Muscle layer of duodenum (tissue), 2 donors: ENCODE measurements at regions not wholly inside any gene's neighbourhood (a gene's known extent, or its start where the extent isn't known, plus 50 kb on each side); places are given as distances from the start of the nearest gene placed in this dataset.

Experiments
- H3K27ac ChIP-seq: one replicate; pipeline ENCODE4 v1.7.0; 2013; ENCODE audit warnings: mild to moderate bottlenecking, low read length
- H3K27me3 ChIP-seq: one replicate; pipeline ENCODE4 v1.7.0; 2013; ENCODE audit warnings: low read depth, mild to moderate bottlenecking, control low read depth, low read length
- H3K36me3 ChIP-seq, 2 donors: one replicate each; pipeline ENCODE4 v1.7.0; 2013; ENCODE audit warnings: low read length in 2 of 2, control low read depth in 1 of 2, mild to moderate bottlenecking in 1 of 2; ENCODE audit not compliant: insufficient read depth in 2 of 2, control insufficient read depth in 1 of 2
- H3K4me1 ChIP-seq, 2 donors: one replicate each; pipeline ENCODE4 v1.7.0; 2013; ENCODE audit warnings: low read length in 2 of 2, mild to moderate bottlenecking in 2 of 2, control low read depth in 1 of 2, moderate library complexity in 1 of 2; ENCODE audit not compliant: insufficient read depth in 2 of 2, control insufficient read depth in 1 of 2
- H3K4me3 ChIP-seq, 2 donors: one replicate each; pipeline ENCODE4 v1.7.0; 2013; ENCODE audit warnings: low read length in 2 of 2, low read depth in 1 of 2, mild to moderate bottlenecking in 1 of 2
- H3K9me3 ChIP-seq, 2 donors: one replicate each; pipeline ENCODE4 v1.7.0; 2013; ENCODE audit warnings: low read length in 2 of 2, control low read depth in 1 of 2, mild to moderate bottlenecking in 1 of 2; ENCODE audit not compliant: control insufficient read depth in 1 of 2
- donor health status: healthy.

- no peaks in the 10 kb centered on the region for H3K27me3 ChIP-seq
- H3K4me3 ChIP-seq: no peak overlapping the region
- H3K4me1 ChIP-seq: no peaks in the 10 kb centered on the region
- no peaks in the 10 kb centered on the region for H3K9me3 ChIP-seq
- no peaks in the 10 kb centered on the region for H3K36me3 ChIP-seq
- H3K27ac ChIP-seq: no peak overlapping the region
Observed at GRCh38 chr14:25800841-25801240, 750.9 kb upstream of the STXBP6 start.

- H3K4me1 ChIP-seq: no peaks in the 10 kb centered on the region
- no peak overlapping the region for H3K4me3 ChIP-seq
- H3K27ac ChIP-seq: no peak overlapping the region
- H3K27me3 ChIP-seq: no peaks in the 10 kb centered on the region
- H3K9me3 ChIP-seq: peaks cover 0 to 3% of the 10 kb centered on the region in 2 donors
- H3K36me3 ChIP-seq: no peaks in the 10 kb centered on the region
Observed at GRCh38 chr14:25788252-25788651, 738.3 kb upstream of the STXBP6 start.

- H3K4me3 ChIP-seq: no peak overlapping the region
Observed at GRCh38 chr14:25765909-25766308, 716.0 kb upstream of the STXBP6 start.

GRCh38 chr14:25759920-25760655, 710.1 kb upstream of the STXBP6 start:
- no peaks in the 10 kb centered on the region for H3K4me1 ChIP-seq
- H3K27me3 ChIP-seq: no peaks in the 10 kb centered on the region
- H3K9me3 ChIP-seq: no peaks in the 10 kb centered on the region
- H3K4me3 ChIP-seq: no peak overlapping the region
- H3K27ac ChIP-seq: no peak overlapping the region
- no peaks in the 10 kb centered on the region for H3K36me3 ChIP-seq

More at GRCh38 chr14:25765909-25766308, 716.0 kb upstream of the STXBP6 start:
- no peaks in the 10 kb centered on the region for H3K36me3 ChIP-seq
- H3K27me3 ChIP-seq: no peaks in the 10 kb centered on the region
- no peaks in the 10 kb centered on the region for H3K9me3 ChIP-seq
- H3K4me1 ChIP-seq: no peaks in the 10 kb centered on the region
- no peak overlapping the region for H3K27ac ChIP-seq

GRCh38 chr14:25759256-25759655, 709.3 kb upstream of the STXBP6 start:
- Histone ChIP-seq H3K27ac (no peak overlapping the region), H3K9me3 (no peaks in the 10 kb centered on the region), H3K27me3 (no peaks in the 10 kb centered on the region), H3K4me1 (no peaks in the 10 kb centered on the region), H3K4me3 (no peak overlapping the region), H3K36me3 (no peaks in the 10 kb centered on the region)

- Histone ChIP-seq H3K36me3 (no peaks in the 10 kb centered on the region), H3K4me3 (no peak overlapping the region), H3K27me3 (no peaks in the 10 kb centered on the region), H3K9me3 (peaks cover 0 to 2% of the 10 kb centered on the region in 2 donors), H3K4me1 (no peaks in the 10 kb centered on the region), H3K27ac (no peak overlapping the region)
Observed at GRCh38 chr14:25757364-25757763, 707.4 kb upstream of the STXBP6 start.

- Histone ChIP-seq H3K9me3 (peaks cover 0 to 2% of the 10 kb centered on the region in 2 donors), H3K36me3 (no peaks in the 10 kb centered on the region), H3K27ac (no peak overlapping the region), H3K4me3 (no peak overlapping the region), H3K27me3 (no peaks in the 10 kb centered on the region), H3K4me1 (no peaks in the 10 kb centered on the region)
Observed at GRCh38 chr14:25756876-25757275, 706.9 kb upstream of the STXBP6 start.

- Histone ChIP-seq H3K4me3 (no peak overlapping the region), H3K27me3 (no peaks in the 10 kb centered on the region), H3K9me3 (peaks cover 0 to 2% of the 10 kb centered on the region in 2 donors), H3K36me3 (no peaks in the 10 kb centered on the region), H3K4me1 (no peaks in the 10 kb centered on the region), H3K27ac (no peak overlapping the region)
Observed at GRCh38 chr14:25753130-25753529, 703.2 kb upstream of the STXBP6 start.

GRCh38 chr14:25750436-25750835, 700.5 kb upstream of the STXBP6 start:
- peaks cover 0 to 2% of the 10 kb centered on the region in 2 donors for H3K9me3 ChIP-seq
- no peaks in the 10 kb centered on the region for H3K27me3 ChIP-seq
- H3K4me3 ChIP-seq: no peak overlapping the region
- H3K27ac ChIP-seq: no peak overlapping the region
- H3K4me1 ChIP-seq: no peaks in the 10 kb centered on the region
- H3K36me3 ChIP-seq: no peaks in the 10 kb centered on the region
